ENCODE measurements at regions not wholly inside any gene's neighbourhood (a gene's known extent, or its start where the extent isn't known, plus 50 kb on each side); places are given as distances from the start of the nearest gene placed in this dataset.

DNA sequence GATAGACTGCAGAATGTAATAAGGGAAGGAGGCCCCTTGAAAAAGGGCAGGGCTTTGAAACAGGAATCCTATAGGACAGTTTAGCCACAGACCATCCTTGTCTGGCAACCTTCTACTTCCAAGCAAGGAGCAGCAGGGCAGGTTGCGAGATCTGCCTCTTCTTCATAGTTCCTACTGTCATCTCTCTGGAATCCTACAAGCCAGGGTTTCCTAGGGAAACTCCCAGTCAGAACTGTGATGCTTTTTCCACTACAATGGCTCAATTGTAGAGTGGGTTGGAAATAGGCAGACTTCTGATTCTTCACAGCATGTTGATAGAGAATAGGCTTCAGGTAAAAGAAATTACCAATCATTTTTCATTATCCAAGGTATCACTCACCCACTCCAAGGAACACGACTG lies 186.3 kb downstream of the DACT1 start:
- TF ChIP-seq CTCF (IDR thresholded peaks at IDR 0.05; ENCODE audit: low read depth, low read length, poor library complexity, severe bottlenecking), result no peak
- TF ChIP-seq EZH2phosphoT487 (IDR thresholded peaks at IDR 0.05; ENCODE audit: borderline replicate concordance, low read length), result no peak

All from DOHH2 (cell line).